Transverse colon (tissue), 4 donors: ENCODE measurements at regions not wholly inside any gene's neighbourhood (a gene's known extent, or its start where the extent isn't known, plus 50 kb on each side); places are given as distances from the start of the nearest gene placed in this dataset.

Experiments
- DNase-seq: peaks from one replicate; pipeline ENCODE4 v3.0.0-alpha.2; 2019
- H3K27ac ChIP-seq, 4 donors: fragments of 200-600 bp; sonication (generic); 2 replicates each; pipeline ENCODE4 v1.5.1; 2016 to 2018; ENCODE audit warnings: inconsistent platforms in 4 of 4
- H3K27me3 ChIP-seq: fragments of 200-600 bp; sonication (generic); 2 replicates; pipeline ENCODE4 v1.5.1; 2017; ENCODE audit warnings: inconsistent platforms
- H3K36me3 ChIP-seq, 4 donors: fragments of 200-600 bp; sonication (generic); 2 replicates each; pipeline ENCODE4 v1.5.1; 2017 to 2019; ENCODE audit warnings: inconsistent platforms in 4 of 4
- H3K4me1 ChIP-seq, 4 donors: fragments of 200-600 bp; sonication (generic); 2 replicates each; pipeline ENCODE4 v1.5.1; 2017 to 2020; ENCODE audit warnings: inconsistent platforms in 4 of 4
- H3K4me3 ChIP-seq, 4 donors: fragments of 200-600 bp; sonication (generic); 1 replicate in 1 of 4; 2 replicates in 3 of 4; pipeline versions ENCODE4 v1.5.1 to v1.6.1; 2017 to 2019; ENCODE audit warnings: inconsistent platforms in 4 of 4
- H3K9me3 ChIP-seq, 2 donors: fragments of 200-600 bp; sonication (generic); 2 replicates each; pipeline ENCODE4 v1.5.1; 2017 to 2019; ENCODE audit warnings: inconsistent platforms in 2 of 2
- CTCF ChIP-seq, 5 experiments: fragments of 200-600 bp in 3 of 5; fragments of 450-650 bp in 2 of 5; sonication (generic) in 3 of 5; IDR thresholded peaks; 1 replicate in 2 of 5; 2 replicates in 3 of 5; pipeline ENCODE4 v1.5.1; 2016 to 2017; ENCODE audit warnings: antibody characterized with exemption in 5 of 5, inconsistent platforms in 3 of 5, mild to moderate bottlenecking in 2 of 5, moderate library complexity in 1 of 5
- EP300 ChIP-seq: sonication (generic); formaldehyde crosslinking; IDR thresholded peaks from one replicate; pipeline ENCODE4 v1.6.1; 2017; ENCODE audit warnings: antibody characterized with exemption, low read depth
- POLR2A ChIP-seq: fragments of 450-650 bp; IDR thresholded peaks from one replicate; pipeline ENCODE4 v1.6.1; 2016; ENCODE audit warnings: antibody characterized with exemption, mild to moderate bottlenecking, moderate library complexity
- POLR2AphosphoS5 ChIP-seq, 3 donors: sonication (generic); formaldehyde crosslinking; IDR thresholded peaks; one replicate each; pipeline ENCODE4 v1.6.1; 2016; ENCODE audit warnings: antibody characterized with exemption in 3 of 3
- WGBS, 2 donors: methylation state at CpG; one replicate each; pipeline ENCODE4 v1.1.5; 2018; ENCODE audit warnings: low coverage in 1 of 2; 5-methylcytosine and 5-hydroxymethylcytosine counted together
- in situ Hi-C, 4 donors: fragments of 200-750 bp; cut with MboI; loops; one replicate each; pipeline versions ENCODE4 v1.15.0 to v1.15.1; 2017; ENCODE audit warnings: low sequenced_read_pairs in 3 of 4, low pct_ligation_motif_present in 1 of 4, low pct_unique_long_range_greater_than_20kb in 1 of 4
- intact Hi-C: fragments of 100-400 bp; cut with DNase I; formaldehyde crosslinking; loops from one replicate; pipeline ENCODE4 v1.15.1; 2023; ENCODE audit warnings: low total_unique reads

GRCh38 chr3:163879172-163879571, 1199.1 kb downstream of the SI start:
- intact Hi-C loops, result no loop called here
- TF ChIP-seq CTCF (IDR thresholded peaks at IDR 0.05) (no peak), POLR2AphosphoS5 (IDR thresholded peaks at IDR 0.05) (no peak), EP300 (no peak), POLR2A (no peak)
- in situ Hi-C loops, result no loop called here
- peaks cover 0 to 13% of the 10 kb centered on the region in 2 donors for H3K9me3 ChIP-seq
- no peak for DNase-seq
- H3K27me3 ChIP-seq, result no peaks in the 10 kb centered on the region
- no peaks in the 10 kb centered on the region for H3K36me3 ChIP-seq
- 80 to 81% methylated on average over 4 of the region's 4 CpGs for WGBS, 2 donors
- H3K27ac ChIP-seq, result no peak overlapping the region
- H3K4me1 ChIP-seq, result no peaks in the 10 kb centered on the region
- H3K4me3 ChIP-seq, result no peak overlapping the region

DNA sequence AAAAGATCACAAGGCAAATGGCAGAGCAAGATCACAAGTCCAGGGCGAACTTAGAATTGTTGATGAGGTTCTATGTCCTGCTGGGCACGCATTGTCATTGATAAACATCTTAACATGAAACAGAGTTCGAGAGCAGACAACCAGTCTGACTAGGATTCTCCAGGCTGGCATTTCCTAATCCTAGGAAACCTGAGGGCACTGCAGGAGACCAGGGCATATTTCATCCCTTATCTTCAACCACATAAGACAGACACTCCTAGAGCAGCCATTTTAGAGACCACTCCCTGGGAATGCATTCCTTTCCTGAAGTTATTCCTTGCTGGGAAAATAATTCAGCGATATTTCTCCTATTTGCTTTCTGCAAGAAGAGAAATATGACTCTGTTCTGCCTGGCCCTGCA, 1199.9 kb downstream of the SI start:
- intact Hi-C loops, result no loop called here
- no peaks in the 10 kb centered on the region for H3K36me3 ChIP-seq
- DNase-seq, result no peak
- H3K4me1 ChIP-seq, result no peaks in the 10 kb centered on the region
- no peaks in the 10 kb centered on the region for H3K27me3 ChIP-seq
- H3K27ac ChIP-seq, result no peak overlapping the region
- no peak for TF ChIP-seq POLR2A
- TF ChIP-seq POLR2AphosphoS5 (IDR thresholded peaks at IDR 0.05), result no peak
- TF ChIP-seq EP300, result no peak
- TF ChIP-seq CTCF (IDR thresholded peaks at IDR 0.05), result no peak
- 81 to 94% methylated on average over 3 to 4 of the region's 4 CpGs for WGBS, 2 donors
- in situ Hi-C loops, result no loop called here
- H3K4me3 ChIP-seq, result no peak overlapping the region
- H3K9me3 ChIP-seq, result peaks cover 0 to 13% of the 10 kb centered on the region in 2 donors

- TF ChIP-seq POLR2AphosphoS5 (IDR thresholded peaks at IDR 0.05) (no peak), CTCF (IDR thresholded peaks at IDR 0.05) (no peak), EP300 (no peak), POLR2A (no peak)
- 80 to 85% methylated on average over 1 to 2 of the region's 2 CpGs for WGBS, 2 donors
- Histone ChIP-seq H3K4me1 (no peaks in the 10 kb centered on the region), H3K27ac (no peak overlapping the region), H3K27me3 (no peaks in the 10 kb centered on the region), H3K36me3 (no peaks in the 10 kb centered on the region), H3K4me3 (no peak overlapping the region), H3K9me3 (peaks cover 0 to 13% of the 10 kb centered on the region in 2 donors)
- intact Hi-C loops, result no loop called here
- no peak for DNase-seq
- in situ Hi-C loops, result no loop called here
Observed at GRCh38 chr3:163877805-163878204, 1200.5 kb downstream of the SI start.

DNA sequence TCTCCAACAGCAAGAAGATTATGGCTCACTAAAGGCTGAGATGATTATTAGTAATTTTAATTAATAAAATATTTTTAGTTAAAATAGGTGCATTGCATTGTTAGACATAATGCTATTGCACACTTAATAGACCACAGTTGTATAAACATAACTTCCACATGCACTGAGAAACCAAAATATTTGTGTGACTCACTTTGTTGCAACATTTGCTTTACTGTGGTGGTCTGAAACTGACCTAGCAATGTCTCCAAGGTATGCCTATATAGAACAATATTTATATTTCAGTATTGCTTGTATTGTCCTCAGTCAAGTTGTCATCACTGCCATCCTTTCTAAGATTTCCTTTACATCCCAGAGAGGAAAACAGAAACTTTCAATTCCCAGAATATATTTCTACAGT, 1215.2 kb downstream of the SI start:
- no peak for DNase-seq
- no peaks in the 10 kb centered on the region for H3K27me3 ChIP-seq
- no peaks in the 10 kb centered on the region for H3K9me3 ChIP-seq
- intact Hi-C loops (no loop called here), in situ Hi-C loops (no loop called here)
- no peak overlapping the region for H3K27ac ChIP-seq
- H3K4me1 ChIP-seq, result no peaks in the 10 kb centered on the region
- H3K36me3 ChIP-seq, result no peaks in the 10 kb centered on the region
- no peak overlapping the region for H3K4me3 ChIP-seq
- no peak for TF ChIP-seq CTCF (IDR thresholded peaks at IDR 0.05)
- TF ChIP-seq POLR2A, result no peak
- TF ChIP-seq POLR2AphosphoS5 (IDR thresholded peaks at IDR 0.05), result no peak
- TF ChIP-seq EP300, result no peak
